Mucosa of descending colon (tissue), 3 donors: ENCODE measurements at regions not wholly inside any gene's neighbourhood (a gene's known extent, or its start where the extent isn't known, plus 50 kb on each side); places are given as distances from the start of the nearest gene placed in this dataset.
"Not testable (repeated sequence)": the region's sequence is repeated elsewhere in the genome, so short reads cannot be mapped to it uniquely, and the experiment has no call there.

Experiments
- ATAC-seq: fragments of 200-7000 bp; cut with Tn5 transposase; one replicate; pipeline ENCODE4 v1.9.1; 2020; ENCODE audit warnings: mild to moderate bottlenecking, moderate library complexity
- DNase-seq, 3 donors: peaks; one replicate each; pipeline ENCODE4 v3.0.0-alpha.2; 2020
- H3K36me3 ChIP-seq: fragments of 200-600 bp; one replicate; pipeline ENCODE4 v1.8.0; 2021; ENCODE audit warnings: low read depth, mild to moderate bottlenecking
- H3K4me1 ChIP-seq: fragments of 200-600 bp; one replicate; pipeline ENCODE4 v1.8.0; 2021; ENCODE audit warnings: low read depth, mild to moderate bottlenecking
- H3K4me3 ChIP-seq: fragments of 200-600 bp; one replicate; pipeline ENCODE4 v1.8.0; 2021; ENCODE audit warnings: mild to moderate bottlenecking
- H3K9me3 ChIP-seq: fragments of 200-600 bp; one replicate; pipeline ENCODE4 v1.8.0; 2021; ENCODE audit warnings: mild to moderate bottlenecking
- intact Hi-C, 2 donors: fragments of 100-400 bp; cut with DNase I in 1 of 2; cut with micrococcal nuclease in 1 of 2; formaldehyde crosslinking; loops; one replicate each; pipeline versions ENCODE4 v1.11.0 to v1.11.1; 2022; cut with DNase I, micrococcal nuclease
- TF ChIP-seq, protein P1 (sequence below): fragments of 200-600 bp; IDR thresholded peaks from one replicate; pipeline ENCODE4 v1.8.0; 2022; ENCODE audit warnings: antibody characterized with exemption, mild to moderate bottlenecking
- donor health status: DM: no; HTN: no; CAD: no; lungs with moderate emphysema.
- donor health status: DM: no; HTN: no; CAD: no.
- donor health status: DM: no; HTN: yes; CAD: no.

DNA sequence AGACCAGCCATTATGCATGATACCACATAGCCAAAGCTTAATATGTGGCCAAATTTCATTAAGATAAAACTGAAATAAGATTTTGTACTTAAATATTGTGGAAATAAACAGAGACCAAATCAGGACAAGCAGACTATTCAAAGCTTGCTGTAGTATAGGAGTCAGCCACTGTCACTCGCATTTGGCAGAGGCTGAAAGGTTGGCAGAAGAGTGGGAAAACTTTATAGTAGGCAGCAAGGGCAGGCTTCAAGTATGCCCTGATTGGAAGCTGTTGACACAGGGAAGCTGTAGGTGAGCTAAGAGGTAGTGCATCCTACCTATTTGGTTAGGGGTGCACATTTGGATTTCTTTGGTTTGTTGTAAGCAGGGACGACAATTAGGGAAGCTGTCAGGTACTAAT lies 202.5 kb upstream of the PDZRN3 start:
- ATAC-seq = peak; percentile 49
- TF ChIP-seq, protein P1, sequence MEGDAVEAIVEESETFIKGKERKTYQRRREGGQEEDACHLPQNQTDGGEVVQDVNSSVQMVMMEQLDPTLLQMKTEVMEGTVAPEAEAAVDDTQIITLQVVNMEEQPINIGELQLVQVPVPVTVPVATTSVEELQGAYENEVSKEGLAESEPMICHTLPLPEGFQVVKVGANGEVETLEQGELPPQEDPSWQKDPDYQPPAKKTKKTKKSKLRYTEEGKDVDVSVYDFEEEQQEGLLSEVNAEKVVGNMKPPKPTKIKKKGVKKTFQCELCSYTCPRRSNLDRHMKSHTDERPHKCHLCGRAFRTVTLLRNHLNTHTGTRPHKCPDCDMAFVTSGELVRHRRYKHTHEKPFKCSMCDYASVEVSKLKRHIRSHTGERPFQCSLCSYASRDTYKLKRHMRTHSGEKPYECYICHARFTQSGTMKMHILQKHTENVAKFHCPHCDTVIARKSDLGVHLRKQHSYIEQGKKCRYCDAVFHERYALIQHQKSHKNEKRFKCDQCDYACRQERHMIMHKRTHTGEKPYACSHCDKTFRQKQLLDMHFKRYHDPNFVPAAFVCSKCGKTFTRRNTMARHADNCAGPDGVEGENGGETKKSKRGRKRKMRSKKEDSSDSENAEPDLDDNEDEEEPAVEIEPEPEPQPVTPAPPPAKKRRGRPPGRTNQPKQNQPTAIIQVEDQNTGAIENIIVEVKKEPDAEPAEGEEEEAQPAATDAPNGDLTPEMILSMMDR = no peak
- peaks cover 7% of the 10 kb centered on the region for H3K4me1 ChIP-seq
- no peak for DNase-seq
- no peaks in the 10 kb centered on the region for H3K36me3 ChIP-seq
- no peaks in the 10 kb centered on the region for H3K9me3 ChIP-seq
- intact Hi-C loops = no loop called here
- no peak overlapping the region for H3K4me3 ChIP-seq

DNA sequence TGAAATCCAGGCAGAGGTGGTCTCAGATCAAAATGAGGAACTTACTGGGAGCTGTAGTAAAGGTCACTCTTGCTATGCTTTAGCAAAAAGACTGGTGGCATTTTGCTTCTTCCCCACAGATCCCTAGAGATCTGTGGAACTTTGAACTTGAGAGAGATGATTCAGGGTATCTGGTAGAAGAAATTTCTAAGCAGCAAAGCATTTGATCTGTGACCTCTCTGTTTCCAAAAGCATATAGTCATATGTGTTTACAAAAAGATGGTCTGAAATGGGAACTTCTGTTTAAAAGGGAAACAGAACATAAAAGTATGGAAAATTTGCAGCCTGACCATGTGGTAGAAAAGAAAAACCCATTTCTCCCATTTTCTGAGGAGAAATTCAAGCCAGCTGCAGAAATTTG lies 196.2 kb upstream of the PDZRN3 start:
- H3K4me3 ChIP-seq, DNase-seq, intact Hi-C loops, H3K9me3 ChIP-seq, H3K36me3 ChIP-seq, H3K4me1 ChIP-seq, ATAC-seq: not testable (repeated sequence)

DNA sequence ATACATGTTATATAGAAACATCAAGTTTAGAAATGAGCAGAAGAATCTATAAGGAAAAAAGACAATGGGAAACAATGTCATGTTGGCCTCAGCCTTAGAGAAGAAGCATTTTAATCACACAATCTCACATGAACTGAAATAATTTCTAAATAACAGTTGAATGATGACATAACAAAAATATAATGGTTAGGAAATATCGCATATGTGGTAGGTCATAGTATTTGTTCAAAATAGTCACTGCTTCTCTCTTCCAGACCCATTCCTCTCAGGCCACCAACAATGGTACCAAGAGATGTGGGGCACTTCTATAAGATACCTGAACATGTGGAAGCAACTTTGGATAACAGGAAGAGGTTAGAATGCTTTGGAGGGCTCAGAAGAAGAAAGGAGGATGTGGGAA lies 195.7 kb upstream of the PDZRN3 start:
- Histone ChIP-seq H3K36me3 (no peaks in the 10 kb centered on the region), H3K9me3 (peaks cover 7% of the 10 kb centered on the region), H3K4me1 (no peaks in the 10 kb centered on the region), H3K4me3 (no peak overlapping the region)
- ATAC-seq (no peak), DNase-seq (no peak)
- TF ChIP-seq, protein P1 = no peak
- intact Hi-C loops = no loop called here

DNA sequence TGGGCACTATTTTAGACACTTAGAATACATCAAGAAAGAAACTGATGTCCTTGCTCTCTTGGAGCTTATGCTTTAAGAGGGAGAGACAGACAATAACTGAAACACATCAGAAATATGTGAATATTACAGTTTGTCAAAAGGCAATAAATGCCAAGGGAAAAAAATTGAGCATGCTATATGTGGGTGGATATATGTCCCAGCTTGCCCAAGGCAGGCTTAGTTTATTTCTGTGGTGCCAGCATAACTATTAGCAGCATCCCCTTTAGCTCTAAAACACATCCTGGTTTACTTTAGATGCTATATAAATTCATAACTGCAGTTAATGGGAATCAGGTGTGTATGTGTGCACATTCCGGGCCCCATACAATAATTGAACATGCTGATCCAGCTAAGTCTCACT lies 191.2 kb upstream of the PDZRN3 start:
- Histone ChIP-seq H3K4me3 (no peak overlapping the region), H3K36me3 (no peaks in the 10 kb centered on the region), H3K9me3 (no peaks in the 10 kb centered on the region), H3K4me1 (no peaks in the 10 kb centered on the region)
- ATAC-seq = no peak
- TF ChIP-seq, protein P1 = no peak
- intact Hi-C loops = no loop called here
- DNase-seq = no peak

DNA sequence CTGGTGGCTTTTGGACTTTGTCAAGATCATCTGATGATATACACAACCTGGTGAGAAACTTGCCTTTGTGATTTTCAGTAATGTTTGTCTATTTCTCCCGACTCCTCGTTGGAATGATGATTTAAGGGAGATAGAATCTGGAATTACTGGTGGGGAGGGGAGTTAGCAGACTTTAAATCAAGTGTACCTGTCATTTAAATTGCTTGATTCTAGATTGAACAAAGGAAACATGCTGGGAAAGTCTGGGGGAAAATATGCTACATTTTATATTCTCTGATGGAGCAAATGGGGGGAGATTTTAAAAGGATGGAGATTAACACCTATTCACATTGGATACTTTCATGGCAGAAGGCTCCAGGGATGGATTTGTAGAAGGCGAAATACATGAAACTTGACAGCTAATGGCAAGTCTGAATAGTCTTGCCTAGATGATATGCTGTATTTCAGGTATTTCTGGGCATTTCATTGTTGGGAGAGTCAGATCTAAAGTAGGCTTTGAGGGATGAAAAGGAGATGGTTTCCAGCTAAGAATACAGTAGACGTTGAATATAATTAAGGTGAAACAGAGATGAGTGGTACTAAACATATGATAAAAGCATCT lies 189.1 kb upstream of the PDZRN3 start:
- H3K4me1 ChIP-seq = no peaks in the 10 kb centered on the region
- no peak for ATAC-seq
- DNase-seq = no peak
- H3K4me3 ChIP-seq = no peak overlapping the region
- H3K36me3 ChIP-seq = no peaks in the 10 kb centered on the region
- intact Hi-C loops = no loop called here
- TF ChIP-seq, protein P1 = no peak
- no peaks in the 10 kb centered on the region for H3K9me3 ChIP-seq

DNA sequence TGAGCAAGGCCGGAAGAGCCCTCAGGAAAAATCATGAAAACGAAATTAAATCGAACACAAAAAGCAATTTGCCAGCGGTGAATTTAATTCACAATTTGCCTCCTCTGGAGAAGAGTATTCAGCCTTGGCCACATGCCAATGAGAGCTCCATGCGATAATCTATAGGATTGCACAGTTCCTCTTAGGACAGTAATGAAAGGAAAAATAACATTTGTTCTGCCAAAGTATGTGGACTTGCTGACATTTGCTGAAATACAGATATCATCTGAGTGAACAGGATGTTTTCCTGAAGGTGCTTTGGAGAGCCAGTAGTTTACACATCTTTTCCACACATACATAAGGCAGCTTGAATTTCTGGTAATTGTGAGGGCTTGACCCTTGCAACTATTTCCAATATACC lies 188.6 kb upstream of the PDZRN3 start:
- ATAC-seq = no peak
- H3K4me3 ChIP-seq = no peak overlapping the region
- H3K36me3 ChIP-seq = no peaks in the 10 kb centered on the region
- no peak for DNase-seq
- no peaks in the 10 kb centered on the region for H3K9me3 ChIP-seq
- TF ChIP-seq, protein P1 = no peak
- intact Hi-C loops = no loop called here
- no peaks in the 10 kb centered on the region for H3K4me1 ChIP-seq
